ENCODE measurements at regions not wholly inside any gene's neighbourhood (a gene's known extent, or its start where the extent isn't known, plus 50 kb on each side); places are given as distances from the start of the nearest gene placed in this dataset.

DNA sequence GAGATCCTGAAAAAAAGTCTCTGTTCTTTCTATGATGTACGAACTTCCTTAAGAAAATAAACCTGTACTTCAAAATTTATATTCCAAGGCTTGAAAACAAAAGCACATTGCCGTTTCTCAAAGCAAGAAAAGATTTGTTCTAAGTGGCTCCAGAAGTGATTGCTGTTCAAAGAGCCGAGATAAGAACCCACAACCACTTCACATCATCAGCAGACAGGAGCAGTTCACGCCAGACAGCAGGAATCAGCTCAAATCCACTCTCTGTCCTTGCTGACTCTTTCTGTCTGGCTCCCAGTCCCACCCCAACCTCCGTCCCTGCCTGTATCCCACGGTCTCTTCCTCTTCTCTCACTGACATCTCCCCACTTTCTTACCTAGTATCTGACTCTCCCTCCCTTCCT is 85.0 kb upstream of the MYOCD start:
- TF ChIP-seq POU2F2 (IDR thresholded peaks at IDR 0.05; ENCODE audit: borderline replicate concordance, low read depth, low read length) (no peak), POLR2AphosphoS5 (IDR thresholded peaks at IDR 0.05; ENCODE audit: low read length) (no peak), FOXM1 (IDR thresholded peaks at IDR 0.05; ENCODE audit: low read depth, low read length) (no peak), SIX5 (IDR thresholded peaks at IDR 0.05; ENCODE audit: low read depth, low read length, severe bottlenecking) (no peak), KLF5 (IDR thresholded peaks at IDR 0.05; ENCODE audit: partially characterized antibody) (no peak), FOXK2 (IDR thresholded peaks at IDR 0.05) (no peak)
- TF ChIP-seq, protein P1, sequence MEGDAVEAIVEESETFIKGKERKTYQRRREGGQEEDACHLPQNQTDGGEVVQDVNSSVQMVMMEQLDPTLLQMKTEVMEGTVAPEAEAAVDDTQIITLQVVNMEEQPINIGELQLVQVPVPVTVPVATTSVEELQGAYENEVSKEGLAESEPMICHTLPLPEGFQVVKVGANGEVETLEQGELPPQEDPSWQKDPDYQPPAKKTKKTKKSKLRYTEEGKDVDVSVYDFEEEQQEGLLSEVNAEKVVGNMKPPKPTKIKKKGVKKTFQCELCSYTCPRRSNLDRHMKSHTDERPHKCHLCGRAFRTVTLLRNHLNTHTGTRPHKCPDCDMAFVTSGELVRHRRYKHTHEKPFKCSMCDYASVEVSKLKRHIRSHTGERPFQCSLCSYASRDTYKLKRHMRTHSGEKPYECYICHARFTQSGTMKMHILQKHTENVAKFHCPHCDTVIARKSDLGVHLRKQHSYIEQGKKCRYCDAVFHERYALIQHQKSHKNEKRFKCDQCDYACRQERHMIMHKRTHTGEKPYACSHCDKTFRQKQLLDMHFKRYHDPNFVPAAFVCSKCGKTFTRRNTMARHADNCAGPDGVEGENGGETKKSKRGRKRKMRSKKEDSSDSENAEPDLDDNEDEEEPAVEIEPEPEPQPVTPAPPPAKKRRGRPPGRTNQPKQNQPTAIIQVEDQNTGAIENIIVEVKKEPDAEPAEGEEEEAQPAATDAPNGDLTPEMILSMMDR (IDR thresholded peaks at IDR 0.05 in 2 of 3, conservative IDR thresholded peaks at IDR 0.05 in 1 of 3; ENCODE audit: control insufficient read depth in 2 of 3, extremely low read depth in 1 of 3, insufficient read depth in 1 of 3, low read depth in 3 of 3, low read length in 3 of 3) = no peak
- TF ChIP-seq, protein P2, sequence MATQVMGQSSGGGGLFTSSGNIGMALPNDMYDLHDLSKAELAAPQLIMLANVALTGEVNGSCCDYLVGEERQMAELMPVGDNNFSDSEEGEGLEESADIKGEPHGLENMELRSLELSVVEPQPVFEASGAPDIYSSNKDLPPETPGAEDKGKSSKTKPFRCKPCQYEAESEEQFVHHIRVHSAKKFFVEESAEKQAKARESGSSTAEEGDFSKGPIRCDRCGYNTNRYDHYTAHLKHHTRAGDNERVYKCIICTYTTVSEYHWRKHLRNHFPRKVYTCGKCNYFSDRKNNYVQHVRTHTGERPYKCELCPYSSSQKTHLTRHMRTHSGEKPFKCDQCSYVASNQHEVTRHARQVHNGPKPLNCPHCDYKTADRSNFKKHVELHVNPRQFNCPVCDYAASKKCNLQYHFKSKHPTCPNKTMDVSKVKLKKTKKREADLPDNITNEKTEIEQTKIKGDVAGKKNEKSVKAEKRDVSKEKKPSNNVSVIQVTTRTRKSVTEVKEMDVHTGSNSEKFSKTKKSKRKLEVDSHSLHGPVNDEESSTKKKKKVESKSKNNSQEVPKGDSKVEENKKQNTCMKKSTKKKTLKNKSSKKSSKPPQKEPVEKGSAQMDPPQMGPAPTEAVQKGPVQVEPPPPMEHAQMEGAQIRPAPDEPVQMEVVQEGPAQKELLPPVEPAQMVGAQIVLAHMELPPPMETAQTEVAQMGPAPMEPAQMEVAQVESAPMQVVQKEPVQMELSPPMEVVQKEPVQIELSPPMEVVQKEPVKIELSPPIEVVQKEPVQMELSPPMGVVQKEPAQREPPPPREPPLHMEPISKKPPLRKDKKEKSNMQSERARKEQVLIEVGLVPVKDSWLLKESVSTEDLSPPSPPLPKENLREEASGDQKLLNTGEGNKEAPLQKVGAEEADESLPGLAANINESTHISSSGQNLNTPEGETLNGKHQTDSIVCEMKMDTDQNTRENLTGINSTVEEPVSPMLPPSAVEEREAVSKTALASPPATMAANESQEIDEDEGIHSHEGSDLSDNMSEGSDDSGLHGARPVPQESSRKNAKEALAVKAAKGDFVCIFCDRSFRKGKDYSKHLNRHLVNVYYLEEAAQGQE (IDR thresholded peaks at IDR 0.05; ENCODE audit: low read depth, low read length) = no peak
- TF ChIP-seq, protein P3, sequence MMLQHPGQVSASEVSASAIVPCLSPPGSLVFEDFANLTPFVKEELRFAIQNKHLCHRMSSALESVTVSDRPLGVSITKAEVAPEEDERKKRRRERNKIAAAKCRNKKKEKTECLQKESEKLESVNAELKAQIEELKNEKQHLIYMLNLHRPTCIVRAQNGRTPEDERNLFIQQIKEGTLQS (IDR thresholded peaks at IDR 0.05; ENCODE audit: borderline replicate concordance, extremely low read depth, low read depth, low read length) = no peak

Measured in GM12878 (cell line).